ENCODE measurements at regions not wholly inside any gene's neighbourhood (a gene's known extent, or its start where the extent isn't known, plus 50 kb on each side); places are given as distances from the start of the nearest gene placed in this dataset.

DNA sequence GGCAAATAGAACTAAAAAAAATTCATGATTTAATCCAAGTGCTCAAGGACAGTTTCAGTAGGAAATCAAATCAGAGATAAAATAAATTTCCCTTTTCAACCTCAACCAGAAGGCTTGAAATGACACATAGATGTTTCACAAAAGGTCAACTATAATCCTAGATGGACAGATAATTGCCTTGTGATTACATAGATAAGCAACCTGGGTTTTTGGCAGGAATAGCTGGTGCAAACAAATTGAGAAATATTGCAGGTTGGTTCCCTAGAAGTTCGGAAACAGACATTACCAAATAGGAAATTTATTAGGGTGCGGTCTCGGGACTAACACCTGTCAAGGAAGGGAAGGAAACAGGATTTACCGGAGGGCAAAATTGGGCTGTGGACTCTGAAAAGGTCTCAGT lies 497.5 kb downstream of the COG6 start:
- H2AK5ac ChIP-seq (ENCODE audit: low read depth, low read length): no peak overlapping the region
- no peaks in the 10 kb centered on the region for H3K9me3 ChIP-seq (replicated peaks in 1 of 2; ENCODE audit: control insufficient read depth in 2 of 2, insufficient read depth in 1 of 2, low read depth in 1 of 2, low read length in 2 of 2)
- H3K4me3 ChIP-seq (ENCODE audit: low read length in 2 of 2): no peak overlapping the region
- no peaks in the 10 kb centered on the region for H3K27me3 ChIP-seq (ENCODE audit: control insufficient read depth in 3 of 3, insufficient read depth in 3 of 3, low read depth in 1 of 3, low read length in 3 of 3)
- H2AFZ ChIP-seq (ENCODE audit: low read length): no peak overlapping the region
- H2BK120ac ChIP-seq (ENCODE audit: low read depth, low read length): no peak overlapping the region
- H3K4ac ChIP-seq (ENCODE audit: low read length): no peak overlapping the region
- no peak overlapping the region for H3K4me2 ChIP-seq (ENCODE audit: insufficient read depth, low read length, poor library complexity, severe bottlenecking)
- H3K14ac ChIP-seq (ENCODE audit: low read length): no peak overlapping the region
- H4K91ac ChIP-seq (ENCODE audit: low read depth, low read length, poor library complexity): no peak overlapping the region
- H3K23ac ChIP-seq (ENCODE audit: low read depth, low read length, poor library complexity): no peak overlapping the region
- no peak overlapping the region for H4K8ac ChIP-seq (ENCODE audit: low read depth, low read length)
- no peak for DNase-seq (ENCODE audit: low spot score)
- H3K27ac ChIP-seq (replicated peaks; ENCODE audit: low read length): no peak overlapping the region
- H3K79me1 ChIP-seq (ENCODE audit: low read depth, low read length): no peaks in the 10 kb centered on the region
- H3K9ac ChIP-seq (ENCODE audit: low read depth, low read length, poor library complexity): no peak overlapping the region
- H2BK15ac ChIP-seq (ENCODE audit: low read length): no peak overlapping the region
- no CpG with 5 or more reads among the region's 4 CpGs for WGBS, 2 donors (ENCODE audit: extremely low coverage in 2 of 2, insufficient read length in 2 of 2, insufficient replicate concordance in 1 of 2)
- H3K4me1 ChIP-seq (ENCODE audit: control insufficient read depth in 2 of 2, insufficient read depth in 1 of 2, low read depth in 1 of 2, low read length in 2 of 2): peaks cover 0 to 9% of the 10 kb centered on the region in 2 donors
- H3K18ac ChIP-seq (ENCODE audit: low read length): no peak overlapping the region
- H3K36me3 ChIP-seq (replicated peaks in 1 of 2; ENCODE audit: control insufficient read depth in 2 of 2, insufficient read depth in 2 of 2, low read length in 2 of 2): no peaks in the 10 kb centered on the region
- no peak overlapping the region for H2BK5ac ChIP-seq (ENCODE audit: low read length)
- no peak overlapping the region for H2BK12ac ChIP-seq (ENCODE audit: low read length)

DNA sequence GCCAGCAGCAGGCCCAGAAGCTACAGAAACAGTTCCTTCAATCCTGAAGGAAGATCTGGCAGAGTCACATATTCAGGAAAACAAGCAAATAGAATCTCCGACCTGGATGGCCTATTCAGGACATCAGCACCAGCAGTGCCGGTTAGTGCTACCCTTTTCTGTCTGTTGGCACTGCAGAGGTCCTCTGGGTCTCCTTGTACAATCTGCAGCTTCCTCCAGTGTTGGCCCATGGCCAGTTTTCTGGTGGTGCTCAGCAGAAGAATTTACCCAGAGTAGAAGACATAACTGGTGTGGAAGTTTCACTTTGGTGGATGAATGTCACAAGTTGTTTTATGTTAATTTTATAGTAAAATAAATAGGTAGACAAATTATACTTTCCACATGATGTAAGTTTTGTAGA lies 498.1 kb downstream of the COG6 start:
- Histone ChIP-seq H3K27me3 (ENCODE audit: control insufficient read depth in 3 of 3, insufficient read depth in 3 of 3, low read depth in 1 of 3, low read length in 3 of 3) (no peaks in the 10 kb centered on the region), H3K79me1 (ENCODE audit: low read depth, low read length) (no peaks in the 10 kb centered on the region), H3K4me2 (ENCODE audit: insufficient read depth, low read length, poor library complexity, severe bottlenecking) (no peak overlapping the region), H3K36me3 (replicated peaks in 1 of 2; ENCODE audit: control insufficient read depth in 2 of 2, insufficient read depth in 2 of 2, low read length in 2 of 2) (no peaks in the 10 kb centered on the region), H3K4me1 (ENCODE audit: control insufficient read depth in 2 of 2, insufficient read depth in 1 of 2, low read depth in 1 of 2, low read length in 2 of 2) (peaks cover 0 to 9% of the 10 kb centered on the region in 2 donors), H2BK12ac (ENCODE audit: low read length) (no peak overlapping the region), H3K9me3 (replicated peaks in 1 of 2; ENCODE audit: control insufficient read depth in 2 of 2, insufficient read depth in 1 of 2, low read depth in 1 of 2, low read length in 2 of 2) (no peaks in the 10 kb centered on the region), H3K18ac (ENCODE audit: low read length) (peak overlapping the region; percentile 12), H3K9ac (ENCODE audit: low read depth, low read length, poor library complexity) (no peak overlapping the region), H4K91ac (ENCODE audit: low read depth, low read length, poor library complexity) (no peak overlapping the region), H3K27ac (replicated peaks; ENCODE audit: low read length) (no peak overlapping the region), H2BK5ac (ENCODE audit: low read length) (no peak overlapping the region), H2AFZ (ENCODE audit: low read length) (no peak overlapping the region), H2BK120ac (ENCODE audit: low read depth, low read length) (no peak overlapping the region), H4K8ac (ENCODE audit: low read depth, low read length) (no peak overlapping the region), H3K4ac (ENCODE audit: low read length) (no peak overlapping the region), H3K23ac (ENCODE audit: low read depth, low read length, poor library complexity) (no peak overlapping the region), H3K14ac (ENCODE audit: low read length) (no peak overlapping the region), H2BK15ac (ENCODE audit: low read length) (no peak overlapping the region), H2AK5ac (ENCODE audit: low read depth, low read length) (no peak overlapping the region), H3K4me3 (ENCODE audit: low read length in 2 of 2) (no peak overlapping the region)
- no peak for DNase-seq (ENCODE audit: low spot score)
- WGBS, 2 donors (ENCODE audit: extremely low coverage in 2 of 2, insufficient read length in 2 of 2, insufficient replicate concordance in 1 of 2): no CpG with 5 or more reads among the region's 2 CpGs

- H3K27me3 ChIP-seq (ENCODE audit: control insufficient read depth in 3 of 3, insufficient read depth in 3 of 3, low read depth in 1 of 3, low read length in 3 of 3): no peaks in the 10 kb centered on the region
- no peak overlapping the region for H2AK5ac ChIP-seq (ENCODE audit: low read depth, low read length)
- H3K18ac ChIP-seq (ENCODE audit: low read length): no peak overlapping the region
- no peak overlapping the region for H2BK120ac ChIP-seq (ENCODE audit: low read depth, low read length)
- no CpG with 5 or more reads among the region's 2 CpGs for WGBS, 2 donors (ENCODE audit: extremely low coverage in 2 of 2, insufficient read length in 2 of 2, insufficient replicate concordance in 1 of 2)
- no peak overlapping the region for H3K14ac ChIP-seq (ENCODE audit: low read length)
- no peak overlapping the region for H3K4me3 ChIP-seq (ENCODE audit: low read length in 2 of 2)
- H2BK12ac ChIP-seq (ENCODE audit: low read length): no peak overlapping the region
- DNase-seq (ENCODE audit: low spot score): peak; percentile 11
- no peak overlapping the region for H3K4ac ChIP-seq (ENCODE audit: low read length)
- H3K9ac ChIP-seq (ENCODE audit: low read depth, low read length, poor library complexity): no peak overlapping the region
- H3K4me2 ChIP-seq (ENCODE audit: insufficient read depth, low read length, poor library complexity, severe bottlenecking): no peak overlapping the region
- no peak overlapping the region for H4K91ac ChIP-seq (ENCODE audit: low read depth, low read length, poor library complexity)
- H4K8ac ChIP-seq (ENCODE audit: low read depth, low read length): no peak overlapping the region
- H3K36me3 ChIP-seq (replicated peaks in 1 of 2; ENCODE audit: control insufficient read depth in 2 of 2, insufficient read depth in 2 of 2, low read length in 2 of 2): no peaks in the 10 kb centered on the region
- H2AFZ ChIP-seq (ENCODE audit: low read length): no peak overlapping the region
- H3K27ac ChIP-seq (replicated peaks; ENCODE audit: low read length): no peak overlapping the region
- H3K9me3 ChIP-seq (replicated peaks in 1 of 2; ENCODE audit: control insufficient read depth in 2 of 2, insufficient read depth in 1 of 2, low read depth in 1 of 2, low read length in 2 of 2): no peaks in the 10 kb centered on the region
- H2BK5ac ChIP-seq (ENCODE audit: low read length): no peak overlapping the region
- H3K23ac ChIP-seq (ENCODE audit: low read depth, low read length, poor library complexity): no peak overlapping the region
- peaks cover 0 to 9% of the 10 kb centered on the region in 2 donors for H3K4me1 ChIP-seq (ENCODE audit: control insufficient read depth in 2 of 2, insufficient read depth in 1 of 2, low read depth in 1 of 2, low read length in 2 of 2)
- H3K79me1 ChIP-seq (ENCODE audit: low read depth, low read length): no peaks in the 10 kb centered on the region
- H2BK15ac ChIP-seq (ENCODE audit: low read length): no peak overlapping the region
These were observed 499.7 kb downstream of the COG6 start for GRCh38 chr13:40155201-40155600.

DNA sequence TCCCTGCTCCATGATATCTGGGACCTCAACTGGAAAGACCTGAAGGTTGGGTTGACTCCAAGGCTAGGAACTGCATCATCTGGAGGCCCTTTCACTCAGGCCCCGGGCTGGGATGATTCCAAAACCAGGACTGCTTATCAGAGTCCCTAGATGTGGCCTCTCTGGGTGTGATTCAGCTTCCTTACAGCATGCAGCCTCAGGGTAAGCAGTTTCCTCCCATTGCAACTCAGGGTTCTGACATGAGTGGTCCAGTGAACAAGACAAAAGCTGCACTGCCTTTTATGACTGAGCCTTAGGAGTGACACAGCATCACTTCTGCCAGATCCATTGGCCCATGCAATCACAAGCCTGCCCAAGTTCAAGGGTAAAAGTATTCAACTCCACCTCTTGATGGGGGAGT lies 502.8 kb downstream of the COG6 start:
- Histone ChIP-seq H2AFZ (ENCODE audit: low read length) (no peak overlapping the region), H3K27me3 (ENCODE audit: control insufficient read depth in 3 of 3, insufficient read depth in 3 of 3, low read depth in 1 of 3, low read length in 3 of 3) (no peaks in the 10 kb centered on the region), H2BK15ac (ENCODE audit: low read length) (no peak overlapping the region), H3K4me3 (ENCODE audit: low read length in 2 of 2) (no peak overlapping the region), H3K18ac (ENCODE audit: low read length) (no peak overlapping the region), H4K91ac (ENCODE audit: low read depth, low read length, poor library complexity) (no peak overlapping the region), H3K36me3 (replicated peaks in 1 of 2; ENCODE audit: control insufficient read depth in 2 of 2, insufficient read depth in 2 of 2, low read length in 2 of 2) (no peaks in the 10 kb centered on the region), H4K8ac (ENCODE audit: low read depth, low read length) (no peak overlapping the region), H2BK12ac (ENCODE audit: low read length) (no peak overlapping the region), H3K9ac (ENCODE audit: low read depth, low read length, poor library complexity) (no peak overlapping the region), H3K4me1 (ENCODE audit: control insufficient read depth in 2 of 2, insufficient read depth in 1 of 2, low read depth in 1 of 2, low read length in 2 of 2) (peaks cover 0 to 9% of the 10 kb centered on the region in 2 donors), H3K27ac (replicated peaks; ENCODE audit: low read length) (no peak overlapping the region), H3K4ac (ENCODE audit: low read length) (no peak overlapping the region), H3K9me3 (replicated peaks in 1 of 2; ENCODE audit: control insufficient read depth in 2 of 2, insufficient read depth in 1 of 2, low read depth in 1 of 2, low read length in 2 of 2) (no peaks in the 10 kb centered on the region), H3K79me1 (ENCODE audit: low read depth, low read length) (no peaks in the 10 kb centered on the region), H2BK5ac (ENCODE audit: low read length) (no peak overlapping the region), H3K4me2 (ENCODE audit: insufficient read depth, low read length, poor library complexity, severe bottlenecking) (no peak overlapping the region), H2AK5ac (ENCODE audit: low read depth, low read length) (peak overlapping the region; percentile 15), H3K23ac (ENCODE audit: low read depth, low read length, poor library complexity) (no peak overlapping the region), H2BK120ac (ENCODE audit: low read depth, low read length) (no peak overlapping the region), H3K14ac (ENCODE audit: low read length) (no peak overlapping the region)
- no CpG with 5 or more reads among the region's 1 CpG for WGBS, 2 donors (ENCODE audit: extremely low coverage in 2 of 2, insufficient read length in 2 of 2, insufficient replicate concordance in 1 of 2)
- no peak for DNase-seq (ENCODE audit: low spot score)

Data from neuronal stem cell (in vitro differentiated cells).